ENCODE measurements at regions not wholly inside any gene's neighbourhood (a gene's known extent, or its start where the extent isn't known, plus 50 kb on each side); places are given as distances from the start of the nearest gene placed in this dataset.

DNA sequence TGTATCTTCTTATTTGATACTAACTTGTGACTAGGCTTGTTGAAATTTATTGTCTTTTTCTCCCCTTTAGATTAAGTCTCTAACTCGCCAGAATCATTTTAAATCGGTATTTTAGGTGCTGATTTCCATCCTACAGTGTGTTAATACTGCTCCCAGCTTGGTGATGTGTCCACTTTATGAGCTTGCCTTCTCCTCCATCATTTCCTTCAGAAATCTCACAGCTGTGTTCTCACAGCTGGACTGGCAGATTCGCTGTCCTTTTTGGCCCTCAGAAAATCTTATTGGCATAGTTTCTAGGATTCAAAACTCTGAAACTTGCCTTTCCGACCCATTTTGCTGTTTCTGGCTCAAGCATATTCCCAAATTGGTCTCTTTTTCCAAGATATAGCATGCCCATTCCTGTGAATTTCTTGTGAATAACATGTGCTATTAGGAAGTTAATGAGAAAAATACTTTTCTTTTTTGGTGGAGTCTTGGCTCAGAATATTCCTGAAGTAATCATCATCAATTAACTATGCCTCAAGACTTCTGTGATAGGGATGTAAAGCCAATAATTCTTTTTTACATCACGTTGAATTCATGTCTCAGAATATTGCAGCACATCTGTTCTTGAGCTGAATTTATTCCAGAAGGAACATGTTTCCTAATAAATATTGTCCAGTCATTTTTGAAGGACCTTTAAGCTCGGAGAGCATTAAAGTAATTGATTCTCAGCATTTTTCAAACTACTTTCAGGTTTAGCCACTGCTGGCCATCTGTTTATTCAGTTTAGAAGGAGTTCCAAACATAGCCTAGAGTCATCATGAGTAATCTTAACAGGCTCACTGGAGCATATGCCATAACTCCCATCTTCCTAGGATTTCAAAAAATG is 50.0 kb upstream of the USP44 start:
- no peak overlapping the region for H3K4me3 ChIP-seq
- no peaks in the 10 kb centered on the region for H3K9me3 ChIP-seq
- TF ChIP-seq POLR2A (IDR thresholded peaks at IDR 0.05) = no peak
- no peak for TF ChIP-seq EP300 (IDR thresholded peaks at IDR 0.05)
- TF ChIP-seq CTCF (IDR thresholded peaks at IDR 0.05) = no peak
- H3K27ac ChIP-seq = no peak overlapping the region
- no peaks in the 10 kb centered on the region for H3K27me3 ChIP-seq
- H3K36me3 ChIP-seq = no peaks in the 10 kb centered on the region
- 52 to 67% (median 66%) methylated on average over 6 of the region's 6 CpGs for WGBS, 3 donors
- no peaks in the 10 kb centered on the region for H3K4me1 ChIP-seq (ENCODE audit: insufficient read depth)
- intact Hi-C loops (cut with DNase I) = no loop called here
- DNase-seq = no peak

Data from ovary (tissue), 7 donors.